ENCODE measurements at regions not wholly inside any gene's neighbourhood (a gene's known extent, or its start where the extent isn't known, plus 50 kb on each side); places are given as distances from the start of the nearest gene placed in this dataset.

GRCh38 chr10:117927871-117928270, 118.9 kb downstream of the RAB11FIP2 start:
- no peak for DNase-seq (ENCODE audit: low spot score)

- no peak for DNase-seq (ENCODE audit: low spot score)
Measured at GRCh38 chr10:117928281-117928680, 118.5 kb downstream of the RAB11FIP2 start.

- no peak for DNase-seq (ENCODE audit: low spot score)
Measured at GRCh38 chr10:117928741-117929140, 118.0 kb downstream of the RAB11FIP2 start.

GRCh38 chr10:117929327-117930067, 117.2 kb downstream of the RAB11FIP2 start:
- no peak for DNase-seq (ENCODE audit: low spot score)

GRCh38 chr10:117931078-117931477, 115.7 kb downstream of the RAB11FIP2 start:
- DNase-seq (ENCODE audit: low spot score) = no peak

GRCh38 chr10:117933036-117933435, 113.7 kb downstream of the RAB11FIP2 start:
- DNase-seq (ENCODE audit: low spot score) = no peak

GRCh38 chr10:117934477-117934876, 112.3 kb downstream of the RAB11FIP2 start:
- DNase-seq (ENCODE audit: low spot score) = no peak

GRCh38 chr10:117936141-117936540, 110.6 kb downstream of the RAB11FIP2 start:
- DNase-seq (ENCODE audit: low spot score) = peak; percentile 23

GRCh38 chr10:117936566-117936965, 110.2 kb downstream of the RAB11FIP2 start:
- no peak for DNase-seq (ENCODE audit: low spot score)

GRCh38 chr10:117936976-117937375, 109.8 kb downstream of the RAB11FIP2 start:
- no peak for DNase-seq (ENCODE audit: low spot score)

- DNase-seq (ENCODE audit: low spot score) = no peak
Measured at GRCh38 chr10:117938104-117938503, 108.6 kb downstream of the RAB11FIP2 start.

GRCh38 chr10:117942226-117942625, 104.5 kb downstream of the RAB11FIP2 start:
- DNase-seq (ENCODE audit: low spot score) = no peak

- no peak for DNase-seq (ENCODE audit: low spot score)
Measured at GRCh38 chr10:117944676-117945447, 101.9 kb downstream of the RAB11FIP2 start.

GRCh38 chr10:117945651-117946050, 101.1 kb downstream of the RAB11FIP2 start:
- DNase-seq (ENCODE audit: low spot score) = no peak

GRCh38 chr10:117946525-117947070, 100.1 kb downstream of the RAB11FIP2 start:
- no peak for DNase-seq (ENCODE audit: low spot score)

- no peak for DNase-seq (ENCODE audit: low spot score)
Measured at GRCh38 chr10:117948493-117948892, 98.2 kb downstream of the RAB11FIP2 start.

GRCh38 chr10:117950408-117950807, 96.3 kb downstream of the RAB11FIP2 start:
- DNase-seq (ENCODE audit: low spot score) = no peak
